CD4-positive, alpha-beta T cell (primary cell): ENCODE measurements at regions not wholly inside any gene's neighbourhood (a gene's known extent, or its start where the extent isn't known, plus 50 kb on each side); places are given as distances from the start of the nearest gene placed in this dataset.

Source experiments
- ATAC-seq: fragments of 200-7000 bp; cut with Tn5 transposase; one replicate; pipeline ENCODE4 v1.10.0; 2022; ENCODE audit warnings: mild to moderate bottlenecking; ENCODE audit not compliant: poor library complexity
- CTCF ChIA-PET: fragments of 350-600 bp; sonication (Branson Sonifier 250); formaldehyde crosslinking; loops from one replicate; lab custom pipeline; 2021; ENCODE audit warnings: antibody characterized with exemption, inconsistent platforms; lab: Charles Lee
- POLR2A ChIA-PET: fragments of 350-600 bp; sonication (Branson Sonifier 250); formaldehyde crosslinking; loops from one replicate; lab custom pipeline; 2021; ENCODE audit warnings: antibody characterized with exemption, inconsistent platforms; lab: Charles Lee
- DNase-seq, 14 experiments: peaks; one replicate each; pipeline ENCODE4 v3.0.0-alpha.2; 2013 to 2020; ENCODE audit warnings: mixed read lengths in 2 of 14
- H3K27ac ChIP-seq, 2 donors: one replicate each; pipeline versions ENCODE4 v1.5.1 to v1.7.0; 2013; ENCODE audit warnings: low read length in 2 of 2, low read depth in 1 of 2, mild to moderate bottlenecking in 1 of 2
- H3K27me3 ChIP-seq, 2 experiments: 1 replicate in 1 of 2; 2 replicates in 1 of 2; pipeline versions ENCODE4 v1.6.1 to v1.7.0; 2013; ENCODE audit warnings: low read length in 2 of 2, control low read depth in 1 of 2, mild to moderate bottlenecking in 1 of 2, moderate library complexity in 1 of 2; ENCODE audit not compliant: insufficient read depth in 2 of 2, control insufficient read depth in 1 of 2
- H3K36me3 ChIP-seq: one replicate; pipeline ENCODE4 v1.6.1; 2013; ENCODE audit warnings: low read length, control low read depth; ENCODE audit not compliant: insufficient read depth
- H3K4me1 ChIP-seq: one replicate; pipeline ENCODE4 v1.6.1; 2013; ENCODE audit warnings: low read length, control low read depth; ENCODE audit not compliant: insufficient read depth
- H3K4me3 ChIP-seq: one replicate; pipeline ENCODE4 v1.5.1; 2013; ENCODE audit warnings: mild to moderate bottlenecking, low read length, moderate library complexity
- H3K9me3 ChIP-seq, 2 experiments: 1 replicate in 1 of 2; 2 replicates in 1 of 2; pipeline versions ENCODE4 v1.6.1 to v1.7.0; 2013; ENCODE audit warnings: low read length in 2 of 2, mild to moderate bottlenecking in 2 of 2, control low read depth in 1 of 2, moderate library complexity in 1 of 2; ENCODE audit not compliant: control insufficient read depth in 1 of 2, insufficient read depth in 1 of 2
- H3K27ac Mint-ChIP-seq: one replicate; pipeline ENCODE4 v1.8.0; 2020; ENCODE audit warnings: mixed read lengths
- H3K27me3 Mint-ChIP-seq: one replicate; pipeline ENCODE4 v1.8.0; 2021; ENCODE audit warnings: mixed read lengths
- H3K36me3 Mint-ChIP-seq: one replicate; pipeline ENCODE4 v1.8.0; 2021; ENCODE audit warnings: low read depth, mixed read lengths
- H3K4me1 Mint-ChIP-seq: one replicate; pipeline ENCODE4 v1.8.0; 2021; ENCODE audit warnings: low read depth, mixed read lengths
- H3K4me3 Mint-ChIP-seq: one replicate; pipeline ENCODE4 v1.8.0; 2020; ENCODE audit warnings: mild to moderate bottlenecking, mixed read lengths
- H3K9me3 Mint-ChIP-seq: one replicate; pipeline ENCODE4 v1.8.0; 2020; ENCODE audit warnings: mixed read lengths
- intact Hi-C, 2 experiments: fragments of 100-400 bp; cut with DNase I in 1 of 2; cut with micrococcal nuclease in 1 of 2; formaldehyde crosslinking; loops; one replicate each; pipeline versions ENCODE4 v1.15.1 to v1.9.0; 2023 to 2025; cut with DNase I, micrococcal nuclease
- TF ChIP-seq, protein P1 (sequence below): fragments of 200-600 bp; IDR thresholded peaks from one replicate; pipeline ENCODE4 v1.8.0; 2022; ENCODE audit warnings: antibody characterized with exemption, mild to moderate bottlenecking

DNA sequence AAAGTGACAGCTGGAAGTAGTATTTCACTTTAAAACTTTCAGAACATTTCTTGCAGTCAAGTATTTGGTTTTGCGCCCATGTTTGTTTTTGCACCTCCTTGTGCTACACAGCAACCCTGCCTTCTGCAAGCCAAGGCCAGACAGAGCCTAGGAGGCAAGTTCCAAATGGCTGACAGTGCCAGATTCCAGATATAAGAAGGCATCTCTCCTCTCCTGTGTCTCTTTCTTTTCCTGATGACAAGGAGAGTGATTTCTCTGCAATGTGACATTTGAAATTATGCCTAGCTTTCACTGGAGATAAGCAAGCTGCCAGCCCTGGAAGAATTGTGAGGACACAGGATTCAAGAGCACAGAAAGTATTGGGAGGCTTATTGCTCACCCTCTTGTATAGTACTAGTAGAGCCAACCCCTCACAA lies 149.1 kb upstream of the TENT5A start:
- CTCF ChIA-PET, result no interaction called here

DNA sequence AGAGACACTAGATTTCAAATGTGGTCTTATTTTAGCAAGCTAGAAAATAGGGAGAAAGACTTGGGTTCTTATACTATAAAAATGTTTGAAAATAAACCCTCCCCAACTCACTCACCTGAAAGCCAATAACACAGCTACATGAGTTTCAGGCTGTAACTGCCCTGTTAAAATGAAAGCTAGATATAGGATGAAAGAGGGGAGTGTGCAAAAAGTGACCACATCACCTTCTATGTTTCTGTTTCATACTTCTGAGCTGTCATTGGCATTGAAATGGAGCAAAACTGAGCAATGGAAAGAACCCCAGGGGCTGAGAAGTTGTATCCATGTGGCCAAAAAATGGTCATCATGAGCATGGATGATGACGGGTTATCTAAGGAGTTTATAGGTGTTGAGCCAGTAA lies 148.1 kb upstream of the TENT5A start:
- H3K27ac ChIP-seq, result no peak overlapping the region
- no peaks in the 10 kb centered on the region for H3K36me3 ChIP-seq
- ChIA-PET POLR2A (no interaction called here), CTCF (no interaction called here)
- Mint-ChIP-seq H3K27me3 (no peaks in the 10 kb centered on the region), H3K4me1 (no peaks in the 10 kb centered on the region), H3K9me3 (peaks cover 4% of the 10 kb centered on the region), H3K4me3 (no peak overlapping the region), H3K36me3 (no peaks in the 10 kb centered on the region), H3K27ac (no peak overlapping the region)
- intact Hi-C loops, result no loop called here
- no peaks in the 10 kb centered on the region for H3K4me1 ChIP-seq
- TF ChIP-seq, protein P1, sequence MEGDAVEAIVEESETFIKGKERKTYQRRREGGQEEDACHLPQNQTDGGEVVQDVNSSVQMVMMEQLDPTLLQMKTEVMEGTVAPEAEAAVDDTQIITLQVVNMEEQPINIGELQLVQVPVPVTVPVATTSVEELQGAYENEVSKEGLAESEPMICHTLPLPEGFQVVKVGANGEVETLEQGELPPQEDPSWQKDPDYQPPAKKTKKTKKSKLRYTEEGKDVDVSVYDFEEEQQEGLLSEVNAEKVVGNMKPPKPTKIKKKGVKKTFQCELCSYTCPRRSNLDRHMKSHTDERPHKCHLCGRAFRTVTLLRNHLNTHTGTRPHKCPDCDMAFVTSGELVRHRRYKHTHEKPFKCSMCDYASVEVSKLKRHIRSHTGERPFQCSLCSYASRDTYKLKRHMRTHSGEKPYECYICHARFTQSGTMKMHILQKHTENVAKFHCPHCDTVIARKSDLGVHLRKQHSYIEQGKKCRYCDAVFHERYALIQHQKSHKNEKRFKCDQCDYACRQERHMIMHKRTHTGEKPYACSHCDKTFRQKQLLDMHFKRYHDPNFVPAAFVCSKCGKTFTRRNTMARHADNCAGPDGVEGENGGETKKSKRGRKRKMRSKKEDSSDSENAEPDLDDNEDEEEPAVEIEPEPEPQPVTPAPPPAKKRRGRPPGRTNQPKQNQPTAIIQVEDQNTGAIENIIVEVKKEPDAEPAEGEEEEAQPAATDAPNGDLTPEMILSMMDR, result no peak
- no peak overlapping the region for H3K4me3 ChIP-seq
- no peak for DNase-seq
- no peaks in the 10 kb centered on the region for H3K9me3 ChIP-seq
- H3K27me3 ChIP-seq, result no peaks in the 10 kb centered on the region
- no peak for ATAC-seq

More for the DNA sequence above, 149.1 kb upstream of the TENT5A start:
- TF ChIP-seq, protein P1, result no peak
- DNase-seq (no peak), ATAC-seq (no peak)
- Histone ChIP-seq H3K9me3 (no peaks in the 10 kb centered on the region), H3K27ac (no peak overlapping the region), H3K27me3 (no peaks in the 10 kb centered on the region), H3K4me1 (no peaks in the 10 kb centered on the region), H3K4me3 (no peak overlapping the region), H3K36me3 (no peaks in the 10 kb centered on the region)
- Mint-ChIP-seq H3K9me3 (peaks cover 4% of the 10 kb centered on the region), H3K27ac (no peak overlapping the region), H3K36me3 (no peaks in the 10 kb centered on the region), H3K27me3 (no peaks in the 10 kb centered on the region), H3K4me3 (no peak overlapping the region), H3K4me1 (no peaks in the 10 kb centered on the region)
- intact Hi-C loops, result no loop called here
- POLR2A ChIA-PET, result no interaction called here

DNA sequence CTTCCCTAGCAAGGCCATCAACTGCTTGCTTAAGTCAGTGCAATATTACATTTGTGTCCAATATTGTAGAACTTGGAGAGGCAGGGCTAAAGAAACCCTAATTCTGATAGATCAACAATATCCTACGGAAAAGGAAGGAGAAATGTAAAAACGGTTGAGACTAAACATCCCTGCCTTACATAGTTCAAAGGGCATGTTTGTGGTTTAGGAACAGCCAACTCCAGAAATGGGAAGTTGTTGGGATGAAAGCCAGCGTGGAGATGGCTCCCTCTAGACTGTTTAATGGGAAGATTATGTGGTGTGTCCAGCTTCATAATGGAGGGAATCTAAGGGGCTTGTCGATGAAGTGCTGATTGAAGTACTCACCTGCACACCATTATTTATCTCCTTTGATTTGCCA lies 145.3 kb upstream of the TENT5A start:
- TF ChIP-seq, protein P1, result no peak
- ATAC-seq, result no peak
- ChIA-PET CTCF (interaction anchor here (1.0 kb wide), 1 partner anchor 10 kb away, joined by 3 read pairs; no protein-coding TSS in a partner anchor), POLR2A (no interaction called here)
- Mint-ChIP-seq H3K27me3 (no peaks in the 10 kb centered on the region), H3K27ac (no peak overlapping the region), H3K36me3 (no peaks in the 10 kb centered on the region), H3K9me3 (peaks cover 3% of the 10 kb centered on the region), H3K4me1 (no peaks in the 10 kb centered on the region), H3K4me3 (no peak overlapping the region)
- DNase-seq, result no peak
- Histone ChIP-seq H3K9me3 (no peaks in the 10 kb centered on the region), H3K36me3 (no peaks in the 10 kb centered on the region), H3K27ac (no peak overlapping the region), H3K4me3 (no peak overlapping the region), H3K27me3 (no peaks in the 10 kb centered on the region), H3K4me1 (no peaks in the 10 kb centered on the region)
- intact Hi-C loops, result no loop called here
